Cardiac muscle cell (in vitro differentiated cells and primary cell): ENCODE measurements at regions not wholly inside any gene's neighbourhood (a gene's known extent, or its start where the extent isn't known, plus 50 kb on each side); places are given as distances from the start of the nearest gene placed in this dataset.
"Not testable (repeated sequence)": the region's sequence is repeated elsewhere in the genome, so short reads cannot be mapped to it uniquely, and the experiment has no call there.

ENCODE experiments used
- DNase-seq, 2 donors: peaks; one replicate each; pipeline versions ENCODE4 v3.0.0 to v3.0.0-alpha.2; 2010 to 2017; ENCODE audit warnings: low read depth in 1 of 2, low spot score in 1 of 2
- H3K27ac ChIP-seq: fragments of 200-600 bp; sonication (generic); 2 replicates; pipeline ENCODE4 v1.5.1; 2016
- H3K27me3 ChIP-seq: fragments of 200-600 bp; sonication (generic); 2 replicates; pipeline ENCODE4 v1.6.0; 2016; ENCODE audit warnings: control low read depth
- H3K36me3 ChIP-seq: fragments of 200-600 bp; sonication (generic); 2 replicates; pipeline ENCODE4 v1.5.1; 2016; ENCODE audit warnings: control low read depth
- H3K4me1 ChIP-seq: fragments of 200-600 bp; sonication (generic); 2 replicates; pipeline ENCODE4 v1.8.1; 2017; ENCODE audit warnings: low read depth, mild to moderate bottlenecking, mixed run types
- H3K4me3 ChIP-seq: fragments of 200-600 bp; sonication (generic); 2 replicates; pipeline ENCODE4 v1.5.1; 2016; ENCODE audit warnings: mild to moderate bottlenecking
- H3K9me3 ChIP-seq: fragments of 200-600 bp; sonication (generic); 2 replicates; pipeline ENCODE4 v1.5.1; 2017; ENCODE audit warnings: low read depth, mild to moderate bottlenecking, control low read depth
- TF ChIP-seq, protein P1 (sequence below): IDR thresholded peaks from 2 replicates; pipeline ENCODE4 v1.5.1; 2012; ENCODE audit warnings: low read depth, mild to moderate bottlenecking, low read length

DNA sequence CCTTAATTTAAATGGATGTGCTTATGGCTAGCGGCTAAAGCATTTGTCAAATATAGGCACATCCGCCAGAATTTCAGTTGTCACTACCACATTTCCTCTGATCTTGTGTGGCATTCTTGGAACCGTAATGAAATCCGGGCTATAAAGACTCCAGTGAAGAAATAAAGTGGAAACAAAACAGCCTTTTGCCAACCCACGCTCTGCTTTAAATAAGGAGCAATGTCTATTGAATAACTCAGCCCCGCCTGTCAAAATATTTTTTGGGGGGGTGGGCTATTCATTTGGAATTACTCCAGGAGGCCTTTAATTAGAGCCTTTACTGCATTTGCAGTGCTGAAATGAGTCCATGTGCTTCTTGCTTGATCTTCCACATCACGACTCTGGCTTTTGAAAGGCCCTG is 179.6 kb upstream of the RPH3A start:
- TF ChIP-seq, protein P1, sequence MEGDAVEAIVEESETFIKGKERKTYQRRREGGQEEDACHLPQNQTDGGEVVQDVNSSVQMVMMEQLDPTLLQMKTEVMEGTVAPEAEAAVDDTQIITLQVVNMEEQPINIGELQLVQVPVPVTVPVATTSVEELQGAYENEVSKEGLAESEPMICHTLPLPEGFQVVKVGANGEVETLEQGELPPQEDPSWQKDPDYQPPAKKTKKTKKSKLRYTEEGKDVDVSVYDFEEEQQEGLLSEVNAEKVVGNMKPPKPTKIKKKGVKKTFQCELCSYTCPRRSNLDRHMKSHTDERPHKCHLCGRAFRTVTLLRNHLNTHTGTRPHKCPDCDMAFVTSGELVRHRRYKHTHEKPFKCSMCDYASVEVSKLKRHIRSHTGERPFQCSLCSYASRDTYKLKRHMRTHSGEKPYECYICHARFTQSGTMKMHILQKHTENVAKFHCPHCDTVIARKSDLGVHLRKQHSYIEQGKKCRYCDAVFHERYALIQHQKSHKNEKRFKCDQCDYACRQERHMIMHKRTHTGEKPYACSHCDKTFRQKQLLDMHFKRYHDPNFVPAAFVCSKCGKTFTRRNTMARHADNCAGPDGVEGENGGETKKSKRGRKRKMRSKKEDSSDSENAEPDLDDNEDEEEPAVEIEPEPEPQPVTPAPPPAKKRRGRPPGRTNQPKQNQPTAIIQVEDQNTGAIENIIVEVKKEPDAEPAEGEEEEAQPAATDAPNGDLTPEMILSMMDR: no peak
- DNase-seq: no peak
- H3K27me3 ChIP-seq: no peaks in the 10 kb centered on the region
- no peak overlapping the region for H3K4me3 ChIP-seq
- no peaks in the 10 kb centered on the region for H3K4me1 ChIP-seq
- no peaks in the 10 kb centered on the region for H3K36me3 ChIP-seq
- H3K9me3 ChIP-seq: no peaks in the 10 kb centered on the region
- no peak overlapping the region for H3K27ac ChIP-seq

DNA sequence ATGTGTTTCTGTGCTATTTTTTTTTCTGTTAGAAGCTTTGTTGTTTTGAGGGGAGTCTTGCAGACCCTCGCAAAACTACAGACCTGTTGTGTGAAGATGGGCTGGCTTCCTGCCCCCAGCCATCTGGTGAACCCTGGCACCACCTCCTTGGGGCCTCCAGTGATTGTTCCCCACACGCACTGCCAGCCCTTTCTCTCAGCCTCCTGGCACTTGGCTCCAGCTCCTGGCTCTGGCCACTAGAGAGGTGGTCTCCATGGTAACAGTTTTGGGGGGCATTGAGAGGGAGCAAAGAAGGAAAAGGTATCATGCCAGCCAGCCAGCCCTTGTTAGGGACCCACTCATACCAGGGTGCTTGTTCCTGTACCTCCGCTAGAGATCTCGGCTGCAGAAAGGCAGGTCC is 176.4 kb upstream of the RPH3A start:
- Histone ChIP-seq H3K36me3 (no peaks in the 10 kb centered on the region), H3K9me3 (no peaks in the 10 kb centered on the region), H3K4me3 (no peak overlapping the region), H3K27me3 (no peaks in the 10 kb centered on the region), H3K4me1 (no peaks in the 10 kb centered on the region), H3K27ac (no peak overlapping the region)
- DNase-seq: no peak
- TF ChIP-seq, protein P1: no peak

DNA sequence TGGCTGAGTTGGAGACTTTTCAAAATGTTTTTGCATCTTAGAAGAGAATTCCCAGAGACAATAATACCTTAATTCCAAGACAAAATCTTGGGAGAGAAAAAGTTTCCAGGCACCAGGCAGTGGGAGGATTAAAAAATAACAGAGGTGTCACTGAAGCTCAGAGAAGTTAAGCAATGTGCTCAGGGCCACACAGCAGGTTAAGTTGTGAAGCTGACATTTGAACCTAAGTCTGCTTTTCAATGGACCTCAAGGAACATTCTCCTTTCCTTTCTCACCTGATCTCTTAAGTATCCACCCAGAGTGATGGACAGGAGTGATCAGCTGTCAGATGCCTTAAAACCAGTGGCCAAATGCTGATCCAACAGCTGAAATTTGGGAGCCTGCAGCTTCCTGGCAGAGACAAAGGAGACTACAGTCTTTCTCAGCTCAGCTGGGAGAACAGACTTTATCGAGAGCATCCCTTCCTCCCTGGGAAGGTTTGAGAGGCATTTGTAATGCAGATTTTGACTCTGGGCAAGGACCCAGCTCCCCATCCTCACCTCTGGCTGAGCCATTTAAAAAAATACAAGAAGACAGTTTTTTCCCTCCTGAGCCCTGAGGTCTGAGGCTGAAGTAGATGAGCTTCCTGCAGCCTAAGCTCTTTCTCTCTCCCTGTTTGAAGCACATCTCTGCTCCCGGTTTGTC is 174.9 kb upstream of the RPH3A start:
- TF ChIP-seq, protein P1: no peak
- DNase-seq: no peak
- H3K27ac ChIP-seq: no peak overlapping the region

DNA sequence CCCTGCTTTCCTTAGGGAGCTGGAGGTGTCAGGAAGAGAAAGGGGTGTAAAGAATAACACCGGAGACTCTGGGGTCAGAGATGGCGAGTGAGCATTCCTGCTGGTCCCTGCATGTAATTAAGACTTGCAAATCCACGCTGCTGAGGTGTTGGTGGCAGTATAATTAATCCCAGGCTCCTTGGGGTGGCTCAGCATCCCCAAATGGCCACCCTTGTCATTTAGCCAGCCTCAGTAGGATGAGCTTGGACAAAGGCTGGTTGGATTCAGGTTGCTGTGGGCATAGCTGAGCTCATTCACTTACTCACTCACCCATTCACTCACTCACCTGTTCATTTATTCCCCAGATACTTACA is 174.4 kb upstream of the RPH3A start:
- H3K4me1 ChIP-seq: no peaks in the 10 kb centered on the region
- TF ChIP-seq, protein P1: no peak
- H3K27ac ChIP-seq: no peak overlapping the region
- H3K9me3 ChIP-seq: no peaks in the 10 kb centered on the region
- no peaks in the 10 kb centered on the region for H3K27me3 ChIP-seq
- DNase-seq: no peak
- H3K4me3 ChIP-seq: no peak overlapping the region
- H3K36me3 ChIP-seq: no peaks in the 10 kb centered on the region

More for the DNA sequence above, 174.9 kb upstream of the RPH3A start:
- no peak overlapping the region for H3K4me3 ChIP-seq
- no peaks in the 10 kb centered on the region for H3K27me3 ChIP-seq
- no peaks in the 10 kb centered on the region for H3K4me1 ChIP-seq
- H3K36me3 ChIP-seq: no peaks in the 10 kb centered on the region
- H3K9me3 ChIP-seq: no peaks in the 10 kb centered on the region

DNA sequence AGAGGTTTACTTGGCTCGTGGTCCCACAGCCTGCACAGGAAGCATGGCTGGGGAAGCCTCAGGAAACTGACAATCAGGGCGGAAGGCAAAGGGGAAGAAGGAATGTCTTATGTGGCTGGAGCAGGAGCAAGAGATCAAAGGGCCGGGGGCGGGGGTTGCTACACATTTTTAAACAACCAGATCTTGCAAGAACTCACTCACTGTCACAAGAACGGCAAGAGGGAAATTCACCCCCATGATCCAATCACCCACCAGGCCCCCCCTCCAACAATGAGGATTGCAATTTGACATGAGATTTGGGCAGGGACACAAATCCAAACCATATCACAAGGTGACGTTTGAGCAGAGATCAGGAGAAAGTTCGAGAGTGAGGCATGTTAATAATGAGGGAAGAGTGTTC is 163.7 kb upstream of the RPH3A start:
- H3K27me3 ChIP-seq: no peaks in the 10 kb centered on the region
- H3K9me3 ChIP-seq: no peaks in the 10 kb centered on the region
- H3K27ac ChIP-seq: no peak overlapping the region
- no peaks in the 10 kb centered on the region for H3K4me1 ChIP-seq
- no peak overlapping the region for H3K4me3 ChIP-seq
- TF ChIP-seq, protein P1: no peak
- DNase-seq: no peak
- H3K36me3 ChIP-seq: no peaks in the 10 kb centered on the region

DNA sequence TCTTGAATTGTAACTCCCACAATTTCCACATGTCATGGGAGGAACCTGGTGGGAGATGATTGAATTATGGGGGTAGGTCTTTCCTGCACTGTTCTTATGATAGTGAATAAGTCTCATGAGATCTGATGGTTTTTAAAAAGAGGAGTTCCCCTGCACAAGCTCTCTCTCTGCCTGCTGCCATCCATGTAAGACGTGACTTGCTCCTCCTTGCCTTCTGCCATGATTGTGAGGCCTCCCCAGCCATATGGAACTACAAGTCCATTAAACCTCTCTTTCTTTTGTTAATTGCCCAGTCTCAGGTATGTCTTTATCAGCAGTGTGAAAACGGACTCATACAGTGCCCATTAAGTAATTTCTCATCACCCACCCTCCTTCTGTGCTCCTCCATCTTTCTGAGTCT is 159.6 kb upstream of the RPH3A start:
- H3K4me1 ChIP-seq, H3K36me3 ChIP-seq, H3K27ac ChIP-seq, DNase-seq, H3K4me3 ChIP-seq, H3K27me3 ChIP-seq, H3K9me3 ChIP-seq: not testable (repeated sequence)
